DND-41 (cell line): ENCODE measurements at regions not wholly inside any gene's neighbourhood (a gene's known extent, or its start where the extent isn't known, plus 50 kb on each side); places are given as distances from the start of the nearest gene placed in this dataset.

Source experiments
- ATAC-seq: fragments of 200-7000 bp; cut with Tn5 transposase; 3 replicates; pipeline ENCODE4 v1.9.1; 2021; ENCODE audit warnings: low read depth; ENCODE audit not compliant: insufficient read depth
- DNase-seq: peaks from one replicate; pipeline ENCODE4 v3.0.0-alpha.2; 2020
- H2AFZ ChIP-seq: 2 replicates; pipeline ENCODE4 v1.6.0; 2012; ENCODE audit warnings: low read depth, low read length
- H3K27ac ChIP-seq: 2 replicates; pipeline ENCODE4 v1.5.1; 2012; ENCODE audit warnings: low read length, inconsistent platforms
- H3K27me3 ChIP-seq: fragments of 200-600 bp; sonication (generic); 2 replicates; pipeline ENCODE4 v1.6.0; 2012; ENCODE audit warnings: low read length, mild to moderate bottlenecking, inconsistent platforms; ENCODE audit not compliant: insufficient read depth, poor library complexity
- H3K36me3 ChIP-seq: 2 replicates; pipeline ENCODE4 v1.5.1; 2012; ENCODE audit warnings: low read length, inconsistent platforms; ENCODE audit not compliant: insufficient read depth
- H3K4me1 ChIP-seq: 2 replicates; pipeline ENCODE4 v1.5.1; 2012; ENCODE audit warnings: mild to moderate bottlenecking, low read length; ENCODE audit not compliant: insufficient read depth
- H3K4me2 ChIP-seq: 2 replicates; pipeline ENCODE4 v1.6.0; 2012; ENCODE audit warnings: mild to moderate bottlenecking, moderate library complexity, low read length, inconsistent platforms; ENCODE audit not compliant: insufficient read depth
- H3K4me3 ChIP-seq, 2 experiments: fragments of 200-600 bp in 1 of 2; shearing (Covaris generic) in 1 of 2; 2 replicates each; pipeline ENCODE4 v1.5.1; 2012 to 2016; ENCODE audit warnings: inconsistent platforms in 2 of 2, low read length in 2 of 2, mild to moderate bottlenecking in 2 of 2, low read depth in 1 of 2, moderate library complexity in 1 of 2
- H3K79me2 ChIP-seq: 2 replicates; pipeline ENCODE4 v1.6.0; 2012; ENCODE audit warnings: low read length, inconsistent platforms; ENCODE audit not compliant: insufficient read depth
- H3K9ac ChIP-seq: 2 replicates; pipeline ENCODE4 v1.6.0; 2012; ENCODE audit warnings: low read depth, mild to moderate bottlenecking, inconsistent platforms, low read length, moderate library complexity
- H3K9me3 ChIP-seq: 2 replicates; pipeline ENCODE4 v1.5.1; 2012; ENCODE audit warnings: low read length, moderate library complexity, mild to moderate bottlenecking, inconsistent platforms; ENCODE audit not compliant: insufficient read depth, severe bottlenecking
- H4K20me1 ChIP-seq: 2 replicates; pipeline ENCODE4 v1.6.0; 2012; ENCODE audit warnings: low read length; ENCODE audit not compliant: insufficient read depth
- EZH2 ChIP-seq: IDR thresholded peaks from 3 replicates; pipeline ENCODE4 v1.6.1; 2012; ENCODE audit warnings: borderline replicate concordance, low read depth, mild to moderate bottlenecking, moderate library complexity, low read length, inconsistent platforms; ENCODE audit not compliant: severe bottlenecking
- TF ChIP-seq, protein P1 (sequence below): IDR thresholded peaks from 2 replicates; pipeline ENCODE4 v1.5.1; 2012; ENCODE audit warnings: borderline replicate concordance, low read length, moderate library complexity, mild to moderate bottlenecking; ENCODE audit not compliant: poor library complexity, severe bottlenecking; ENCODE audit errors: extremely low read depth

DNA sequence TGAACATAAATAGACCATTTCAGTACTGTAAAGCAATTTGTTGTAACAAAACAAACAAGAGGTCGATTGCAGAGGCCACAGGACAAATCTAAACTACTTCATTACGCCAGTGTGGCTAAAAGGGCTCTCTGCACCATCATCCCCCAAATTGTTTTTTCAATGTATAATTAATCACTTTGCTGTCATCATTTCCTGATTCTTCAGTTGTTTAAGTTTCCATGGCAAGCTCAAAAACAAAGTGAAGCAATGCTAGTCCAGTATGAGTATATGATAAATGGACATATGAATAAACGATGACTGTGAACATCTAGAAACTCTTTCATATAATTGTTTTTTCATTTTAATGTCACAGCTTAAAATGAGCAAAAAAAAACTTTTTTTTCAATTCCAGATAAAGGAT lies 235.4 kb upstream of the FGF13 start:
- TF ChIP-seq, protein P1, sequence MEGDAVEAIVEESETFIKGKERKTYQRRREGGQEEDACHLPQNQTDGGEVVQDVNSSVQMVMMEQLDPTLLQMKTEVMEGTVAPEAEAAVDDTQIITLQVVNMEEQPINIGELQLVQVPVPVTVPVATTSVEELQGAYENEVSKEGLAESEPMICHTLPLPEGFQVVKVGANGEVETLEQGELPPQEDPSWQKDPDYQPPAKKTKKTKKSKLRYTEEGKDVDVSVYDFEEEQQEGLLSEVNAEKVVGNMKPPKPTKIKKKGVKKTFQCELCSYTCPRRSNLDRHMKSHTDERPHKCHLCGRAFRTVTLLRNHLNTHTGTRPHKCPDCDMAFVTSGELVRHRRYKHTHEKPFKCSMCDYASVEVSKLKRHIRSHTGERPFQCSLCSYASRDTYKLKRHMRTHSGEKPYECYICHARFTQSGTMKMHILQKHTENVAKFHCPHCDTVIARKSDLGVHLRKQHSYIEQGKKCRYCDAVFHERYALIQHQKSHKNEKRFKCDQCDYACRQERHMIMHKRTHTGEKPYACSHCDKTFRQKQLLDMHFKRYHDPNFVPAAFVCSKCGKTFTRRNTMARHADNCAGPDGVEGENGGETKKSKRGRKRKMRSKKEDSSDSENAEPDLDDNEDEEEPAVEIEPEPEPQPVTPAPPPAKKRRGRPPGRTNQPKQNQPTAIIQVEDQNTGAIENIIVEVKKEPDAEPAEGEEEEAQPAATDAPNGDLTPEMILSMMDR, result no peak
- TF ChIP-seq EZH2, result no peak
- Histone ChIP-seq H3K27ac (no peak overlapping the region), H3K4me1 (no peaks in the 10 kb centered on the region), H3K36me3 (no peaks in the 10 kb centered on the region), H2AFZ (no peak overlapping the region), H3K27me3 (no peaks in the 10 kb centered on the region), H3K79me2 (no peaks in the 10 kb centered on the region), H3K4me3 (no peak overlapping the region), H3K4me2 (no peak overlapping the region), H4K20me1 (no peaks in the 10 kb centered on the region), H3K9me3 (no peaks in the 10 kb centered on the region), H3K9ac (no peak overlapping the region)
- DNase-seq (no peak), ATAC-seq (no peak)

DNA sequence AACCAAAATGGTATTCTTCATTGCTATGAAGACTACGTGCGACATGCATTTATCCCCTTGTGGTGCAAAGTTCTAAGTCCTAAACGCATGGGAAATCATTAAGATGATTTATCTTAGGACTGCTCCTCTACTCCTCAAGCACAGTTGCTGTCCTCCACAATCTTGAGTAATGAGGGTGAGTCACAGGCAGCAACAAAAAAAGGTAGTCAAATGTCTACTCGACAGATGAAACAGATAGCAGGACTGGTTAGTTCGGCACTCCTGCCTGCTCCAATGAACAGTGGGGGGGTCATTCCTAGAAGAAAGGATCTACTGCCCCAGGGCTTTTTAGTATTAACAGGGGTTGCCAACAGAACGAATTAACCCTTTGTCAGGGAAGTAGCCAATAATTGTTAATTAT lies 233.7 kb upstream of the FGF13 start:
- TF ChIP-seq EZH2, result no peak
- TF ChIP-seq, protein P1, result no peak
- Histone ChIP-seq H2AFZ (no peak overlapping the region), H3K27ac (no peak overlapping the region), H3K4me1 (no peaks in the 10 kb centered on the region), H3K36me3 (no peaks in the 10 kb centered on the region), H3K9ac (no peak overlapping the region), H3K4me2 (no peak overlapping the region), H3K4me3 (no peak overlapping the region), H3K27me3 (no peaks in the 10 kb centered on the region), H3K9me3 (no peaks in the 10 kb centered on the region), H3K79me2 (no peaks in the 10 kb centered on the region), H4K20me1 (no peaks in the 10 kb centered on the region)
- DNase-seq, result no peak
- ATAC-seq, result no peak

DNA sequence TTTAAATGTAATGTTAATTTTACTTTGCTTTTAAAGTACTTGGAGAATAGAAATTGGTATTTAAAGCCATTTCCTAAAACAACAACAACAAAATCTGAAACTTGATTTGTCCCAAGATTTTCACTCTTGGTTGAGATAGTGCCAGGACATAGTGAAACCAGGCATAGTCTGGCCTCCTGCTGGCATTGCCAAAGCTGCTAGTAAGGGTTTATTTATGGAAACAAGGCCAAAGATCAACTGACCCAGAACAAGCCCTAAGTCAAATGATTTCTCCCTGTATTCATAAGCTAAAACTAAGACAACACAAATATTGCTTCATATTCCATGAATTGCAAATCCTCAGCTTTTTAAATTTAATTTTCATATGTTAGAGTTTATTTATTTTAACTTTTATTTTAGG lies 227.5 kb upstream of the FGF13 start:
- Histone ChIP-seq H2AFZ (no peak overlapping the region), H3K27ac (no peak overlapping the region), H3K4me2 (no peak overlapping the region), H4K20me1 (no peaks in the 10 kb centered on the region), H3K79me2 (no peaks in the 10 kb centered on the region), H3K4me1 (no peaks in the 10 kb centered on the region), H3K4me3 (no peak overlapping the region), H3K9ac (no peak overlapping the region), H3K27me3 (no peaks in the 10 kb centered on the region), H3K9me3 (no peaks in the 10 kb centered on the region), H3K36me3 (no peaks in the 10 kb centered on the region)
- no peak for ATAC-seq
- no peak for DNase-seq
- TF ChIP-seq, protein P1, result no peak
- TF ChIP-seq EZH2, result no peak

DNA sequence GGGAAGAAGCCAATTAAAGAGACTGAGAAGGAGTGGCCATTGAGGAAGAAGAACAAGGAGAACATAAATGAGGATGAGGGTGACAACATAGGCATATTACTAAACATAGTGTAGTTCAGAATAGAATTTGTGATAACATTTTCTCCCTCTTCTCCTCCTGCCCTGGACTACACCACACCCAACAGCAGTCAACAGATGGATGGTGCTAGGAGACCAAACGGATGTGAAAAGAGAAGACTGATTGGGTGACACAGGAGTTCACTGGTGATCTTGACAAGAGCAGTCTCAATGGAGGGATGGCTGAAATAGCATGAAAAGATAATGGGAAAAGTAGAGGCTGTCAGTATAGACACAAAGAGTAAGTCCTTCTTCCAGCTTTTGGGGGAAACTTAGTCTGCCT lies 226.5 kb upstream of the FGF13 start:
- no peak overlapping the region for H3K27ac ChIP-seq
- ATAC-seq, result no peak
- no peak for DNase-seq
- H3K4me3 ChIP-seq, result no peak overlapping the region
- H3K4me1 ChIP-seq, result no peaks in the 10 kb centered on the region
- no peak overlapping the region for H2AFZ ChIP-seq
- H3K9me3 ChIP-seq, result no peaks in the 10 kb centered on the region
- TF ChIP-seq, protein P1, result no peak
- no peak for TF ChIP-seq EZH2
- no peak overlapping the region for H3K9ac ChIP-seq
- no peaks in the 10 kb centered on the region for H4K20me1 ChIP-seq
- H3K36me3 ChIP-seq, result no peaks in the 10 kb centered on the region
- no peak overlapping the region for H3K4me2 ChIP-seq
- no peaks in the 10 kb centered on the region for H3K27me3 ChIP-seq
- no peaks in the 10 kb centered on the region for H3K79me2 ChIP-seq
